GM19035 (cell line): ENCODE measurements at regions not wholly inside any gene's neighbourhood (a gene's known extent, or its start where the extent isn't known, plus 50 kb on each side); places are given as distances from the start of the nearest gene placed in this dataset.
"Not testable (repeated sequence)": the region's sequence is repeated elsewhere in the genome, so short reads cannot be mapped to it uniquely, and the experiment has no call there.

Experiments
- ATAC-seq: cut with Tn5 transposase; IDR thresholded peaks from one replicate; pipeline ENCODE4 v1.9.1; 2021; ENCODE audit not compliant: unreplicated experiment

DNA sequence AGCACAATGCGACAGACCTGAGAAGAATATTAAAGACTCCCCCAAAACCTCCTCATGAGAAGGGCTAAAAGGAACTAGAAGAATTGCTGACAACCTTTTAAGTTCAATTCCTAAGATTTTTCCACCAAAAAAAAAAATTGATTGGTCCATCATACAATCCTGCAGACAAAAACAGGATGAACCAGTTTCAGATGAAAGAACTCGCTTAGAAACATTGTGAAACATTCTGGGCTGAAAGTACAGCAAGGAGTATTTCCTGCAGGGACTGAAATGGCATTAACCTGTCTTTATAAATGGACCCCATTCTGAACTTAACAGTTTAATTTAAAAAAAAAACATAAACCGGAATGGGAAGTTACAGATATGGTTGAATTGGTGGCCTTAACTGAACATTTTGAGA lies 96.0 kb upstream of the FAM174B start:
- ATAC-seq: no peak

DNA sequence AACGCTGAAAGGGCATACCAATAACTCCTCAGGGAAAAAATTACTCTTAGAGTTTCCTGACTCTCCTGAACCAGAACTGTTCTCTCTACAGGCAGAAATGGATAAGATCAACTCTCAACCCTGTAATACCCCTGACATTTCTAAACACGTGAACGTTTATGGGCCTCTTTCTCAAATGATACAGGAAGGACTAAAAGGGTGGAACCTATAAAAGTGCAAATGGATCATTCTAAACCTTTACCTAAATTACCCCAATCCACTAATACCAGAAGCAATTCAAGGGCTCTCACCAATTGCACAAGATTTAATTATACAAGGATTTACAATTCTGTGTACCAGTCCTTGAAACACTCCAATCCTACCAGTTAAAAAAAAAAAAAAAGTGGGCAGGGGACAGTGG lies 98.0 kb upstream of the FAM174B start:
- no peak for ATAC-seq

DNA sequence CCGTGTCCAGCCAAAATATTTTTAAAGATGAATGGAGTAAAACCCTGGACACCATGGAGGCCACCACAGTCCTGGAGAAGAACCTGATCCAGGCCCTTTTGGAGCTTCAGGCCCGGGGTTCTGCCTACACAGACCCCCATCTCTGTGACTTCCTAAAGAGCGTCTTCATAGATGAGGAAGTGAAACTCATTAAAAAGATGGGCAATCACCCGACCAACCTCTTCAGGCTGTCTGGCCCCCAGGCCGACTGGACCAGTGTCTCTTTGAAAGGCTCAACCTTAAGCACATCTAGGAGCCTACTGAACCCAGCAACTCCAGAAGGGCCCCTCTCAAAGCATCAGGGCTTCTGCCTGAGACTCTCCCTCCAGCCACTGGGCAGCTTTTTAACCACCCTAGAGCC lies 107.9 kb upstream of the FAM174B start:
- no peak for ATAC-seq

DNA sequence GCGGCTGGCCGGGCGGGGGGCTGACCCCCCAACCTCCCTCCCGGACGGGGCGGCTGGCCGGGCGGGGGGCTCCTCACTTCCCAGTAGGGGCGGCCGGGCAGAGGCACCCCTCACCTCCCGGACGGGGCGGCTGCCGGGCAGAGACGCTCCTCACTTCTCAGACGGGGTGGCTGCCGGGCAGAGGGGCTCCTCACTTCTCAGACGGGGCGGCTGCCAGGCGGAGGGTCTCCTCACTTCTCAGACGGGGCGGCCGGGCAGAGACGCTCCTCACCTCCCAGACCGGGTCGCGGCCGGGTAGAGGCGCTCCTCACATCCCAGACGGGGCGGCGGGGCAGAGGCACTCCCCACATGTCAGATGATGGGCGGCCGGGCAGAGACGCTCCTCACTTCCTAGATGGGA lies 112.6 kb upstream of the FAM174B start:
- ATAC-seq: not testable (repeated sequence)

DNA sequence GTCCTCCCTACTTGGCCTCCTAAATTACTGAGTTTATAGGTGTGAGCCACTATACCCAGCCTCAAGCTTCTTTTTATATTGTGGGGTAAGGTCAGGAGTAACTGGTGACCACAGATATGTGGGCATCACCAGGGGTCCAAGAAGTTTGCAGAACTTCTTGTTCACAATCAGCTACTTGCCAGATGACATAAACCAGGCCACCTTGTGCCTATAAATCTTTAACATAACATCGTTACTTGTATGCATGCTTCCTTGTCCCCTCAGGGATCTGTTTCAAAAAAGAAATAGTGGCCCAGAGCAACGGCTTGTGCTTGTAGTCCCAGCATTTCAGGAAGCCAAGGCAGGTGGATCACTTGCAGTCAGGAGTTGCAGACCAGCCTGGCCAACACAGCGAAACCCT lies 115.1 kb upstream of the FAM174B start:
- ATAC-seq: no peak

DNA sequence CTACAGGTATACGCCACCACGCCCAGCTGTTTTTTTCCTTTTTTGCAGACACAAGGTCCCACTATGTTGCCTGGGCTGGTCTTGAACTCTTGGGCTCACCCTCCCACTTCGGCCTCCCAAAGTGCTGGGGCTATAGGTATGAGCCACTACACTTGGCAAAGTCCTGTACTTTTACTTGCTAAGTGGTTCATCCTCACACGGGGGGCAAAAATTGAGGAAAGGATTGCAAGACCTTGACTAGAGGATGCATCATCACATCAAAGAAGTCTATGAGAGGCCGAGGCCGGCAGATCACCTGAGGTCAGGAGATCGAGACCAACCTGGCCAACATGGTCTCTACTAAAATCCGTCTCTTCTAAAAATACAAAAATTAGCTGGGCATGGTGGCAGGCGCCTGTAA lies 116.5 kb upstream of the FAM174B start:
- ATAC-seq: no peak

DNA sequence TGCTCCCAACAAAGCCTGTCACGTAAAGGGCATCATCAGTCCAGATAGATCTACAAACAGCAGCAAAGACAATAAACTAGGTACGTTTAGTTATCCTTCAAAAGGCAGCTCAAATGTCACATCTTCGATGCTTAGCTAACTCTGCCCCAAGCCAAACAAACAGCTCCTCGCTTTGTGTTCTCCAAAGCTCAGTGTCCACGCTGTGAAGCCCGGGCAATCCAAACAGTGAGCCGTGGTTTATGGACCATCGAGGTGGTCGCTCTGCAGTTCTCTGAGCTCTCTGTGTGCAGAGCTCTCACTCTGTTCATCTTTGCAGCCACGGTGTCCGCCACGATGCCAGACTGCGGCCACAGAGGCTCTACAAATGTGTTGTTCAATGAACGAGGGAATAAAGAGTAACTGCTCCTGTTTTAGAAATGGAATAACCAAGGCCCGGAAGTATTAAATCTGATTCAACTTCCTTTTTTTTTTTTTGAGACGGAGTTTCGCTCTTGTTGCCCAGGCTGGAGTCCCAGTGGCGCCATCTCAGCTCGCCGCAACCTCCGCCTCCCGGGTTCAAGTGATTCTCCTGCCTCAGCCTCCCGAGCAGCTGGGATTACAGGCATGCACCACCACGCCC lies 117.2 kb upstream of the FAM174B start:
- ATAC-seq: no peak

DNA sequence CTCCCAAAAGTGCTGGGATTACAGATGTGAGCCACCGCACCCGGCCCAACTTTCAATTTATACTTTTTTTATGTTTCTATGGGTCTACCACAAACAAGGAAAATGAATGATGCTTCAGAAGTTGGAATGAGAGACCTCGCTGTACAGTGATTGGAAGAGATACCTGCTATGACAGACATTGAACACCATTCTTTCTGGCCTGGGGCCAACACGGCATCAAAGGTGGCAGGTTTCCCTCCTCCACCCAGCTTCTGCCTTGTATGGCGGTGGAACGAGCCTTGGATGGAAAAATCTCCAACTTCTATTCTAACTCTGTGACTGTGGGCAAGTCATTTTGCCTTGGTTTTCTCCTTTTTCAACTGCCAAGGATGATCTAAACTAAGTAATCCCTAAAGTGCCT lies 117.8 kb upstream of the FAM174B start:
- no peak for ATAC-seq

DNA sequence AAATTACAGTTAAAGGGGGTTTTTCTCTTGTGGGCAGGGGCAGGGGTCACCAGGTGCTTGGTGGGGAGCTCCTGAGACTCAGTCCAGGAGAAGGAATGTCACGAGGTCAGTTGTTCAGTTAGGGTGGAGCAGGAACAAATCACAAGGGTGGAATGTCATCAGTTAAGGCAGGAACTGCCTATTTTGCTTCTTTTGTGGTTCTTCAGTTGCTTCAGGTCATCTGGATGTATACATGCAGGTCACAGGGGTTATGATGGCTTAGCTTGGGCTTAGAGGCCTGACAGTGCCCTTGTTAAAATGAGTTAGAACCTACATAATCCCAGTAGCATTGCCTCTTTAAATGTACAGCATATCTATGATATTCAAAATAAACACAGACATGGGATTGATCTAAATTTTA lies 120.2 kb upstream of the CHD2 start:
- no peak for ATAC-seq

DNA sequence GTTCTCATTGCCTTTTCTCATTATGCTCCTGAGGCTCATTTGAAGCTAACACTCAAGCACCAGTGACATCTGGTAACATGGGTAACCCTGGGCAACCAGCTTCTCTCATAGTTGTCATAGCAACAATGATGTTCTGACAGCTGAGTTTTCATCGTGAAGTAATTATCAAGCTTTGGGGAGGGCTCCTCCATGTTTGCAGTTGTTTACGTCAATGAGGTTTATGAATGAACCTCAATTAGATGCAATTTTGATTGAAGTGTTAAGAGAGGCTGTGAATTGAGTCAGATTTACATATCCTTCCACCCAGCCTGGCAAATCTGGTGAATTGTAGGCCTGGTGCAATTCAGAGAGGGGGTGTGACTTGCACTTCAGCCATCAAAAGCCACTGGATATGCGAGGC lies 119.3 kb upstream of the CHD2 start:
- no peak for ATAC-seq

DNA sequence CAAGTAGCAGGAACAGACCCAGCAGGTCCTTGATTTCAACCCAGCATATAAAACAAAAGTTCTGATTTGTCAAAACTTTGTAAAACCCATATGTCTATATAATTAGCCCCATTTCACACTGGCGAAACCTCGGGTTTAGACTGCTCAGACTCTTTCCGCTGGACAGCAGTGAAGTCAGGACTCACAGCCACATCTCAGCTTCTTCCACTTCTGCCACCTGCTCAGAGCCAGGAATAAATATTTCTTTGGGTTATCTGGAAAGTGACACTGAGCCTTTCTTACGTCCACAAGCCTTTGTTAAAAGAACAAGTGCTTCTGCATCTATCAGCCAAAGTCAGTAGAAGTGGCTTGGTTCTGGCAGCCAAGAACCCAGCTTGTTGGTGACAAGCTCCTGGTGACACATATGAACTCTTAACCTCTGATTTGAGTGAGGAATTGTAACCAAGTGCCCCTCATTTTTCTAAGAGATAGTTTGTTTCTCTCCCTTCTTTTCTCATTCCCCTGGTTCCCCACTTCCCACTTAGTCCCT lies 118.1 kb upstream of the CHD2 start:
- ATAC-seq: no peak

DNA sequence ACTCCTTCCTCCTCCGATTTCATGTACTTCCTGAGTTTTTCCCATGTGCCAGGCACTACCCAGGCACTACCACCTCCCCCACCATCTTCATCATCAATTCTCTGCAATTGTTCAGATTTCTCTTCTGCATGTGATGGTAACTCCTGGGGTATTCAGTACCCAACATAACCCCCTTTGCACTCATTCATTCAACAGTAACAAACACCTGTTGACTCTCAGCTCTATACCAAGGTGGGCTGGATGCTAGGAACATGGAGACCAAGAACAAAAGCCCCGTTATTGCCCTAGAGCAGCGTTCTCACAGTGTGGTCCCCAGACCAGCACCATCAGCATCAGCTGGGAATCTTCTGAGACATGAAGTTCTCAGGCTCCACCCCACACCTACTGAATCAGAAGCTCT lies 113.0 kb upstream of the CHD2 start:
- ATAC-seq: no peak

DNA sequence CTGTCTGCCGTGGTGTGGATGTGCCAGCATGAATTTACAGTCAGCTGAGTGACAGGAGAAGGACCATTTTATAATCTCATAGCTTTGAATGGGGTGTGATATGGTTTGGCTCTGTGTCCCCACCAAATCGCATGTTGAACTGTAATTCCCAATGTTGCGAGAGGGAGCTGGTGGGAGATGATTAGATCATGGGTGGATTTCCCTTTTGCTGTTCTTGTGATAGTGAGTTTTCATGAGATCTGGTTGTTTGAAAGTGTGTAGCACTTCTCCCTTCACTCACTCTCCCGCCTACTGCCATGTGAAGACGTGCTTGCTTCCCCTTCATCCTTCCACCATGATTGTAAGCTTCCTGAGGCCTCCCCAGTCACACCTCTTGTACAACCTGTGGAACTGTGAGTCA lies 111.9 kb upstream of the CHD2 start:
- no peak for ATAC-seq

DNA sequence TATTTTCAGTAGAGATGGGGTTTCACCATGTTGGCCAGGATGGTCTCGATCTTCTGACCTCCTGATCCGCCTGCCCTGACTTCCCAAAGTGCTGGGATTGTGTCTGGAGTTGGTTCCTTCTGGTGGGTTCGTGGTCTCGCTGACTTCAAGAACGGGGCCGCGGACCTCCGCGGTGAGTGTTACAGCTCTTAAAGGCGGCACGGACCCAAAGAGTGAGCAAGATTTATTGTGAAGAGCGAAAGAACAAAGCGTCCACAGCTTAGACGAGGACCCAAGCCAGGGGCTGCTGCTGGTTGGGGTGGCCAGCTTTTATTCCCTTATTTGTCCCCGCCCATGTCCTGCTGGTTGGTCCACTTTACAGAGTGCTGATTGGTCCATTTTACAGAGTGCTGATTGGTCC lies 111.3 kb upstream of the CHD2 start:
- ATAC-seq: not testable (repeated sequence)

DNA sequence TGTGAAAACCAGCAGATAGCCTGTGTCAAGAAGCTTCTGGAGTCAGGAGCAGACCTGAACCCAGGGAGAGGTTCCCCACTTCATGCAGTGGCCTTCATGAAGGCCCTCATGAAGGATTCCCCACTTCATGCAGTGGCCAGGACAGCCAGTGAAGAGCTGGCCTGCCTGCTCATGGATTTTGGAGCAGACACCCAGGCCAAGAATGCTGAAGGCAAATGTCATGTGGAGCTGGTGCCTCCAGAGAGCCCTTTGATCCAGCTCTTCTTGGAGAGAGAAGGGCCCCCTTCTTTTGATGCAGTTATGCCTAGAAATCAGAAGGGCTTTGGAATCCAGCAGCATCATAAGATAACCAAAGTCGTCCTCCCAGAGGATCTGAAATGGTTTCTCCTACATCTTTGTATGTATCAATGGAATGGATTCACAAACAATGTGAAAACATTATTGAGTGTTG lies 103.9 kb upstream of the CHD2 start:
- ATAC-seq: no peak

DNA sequence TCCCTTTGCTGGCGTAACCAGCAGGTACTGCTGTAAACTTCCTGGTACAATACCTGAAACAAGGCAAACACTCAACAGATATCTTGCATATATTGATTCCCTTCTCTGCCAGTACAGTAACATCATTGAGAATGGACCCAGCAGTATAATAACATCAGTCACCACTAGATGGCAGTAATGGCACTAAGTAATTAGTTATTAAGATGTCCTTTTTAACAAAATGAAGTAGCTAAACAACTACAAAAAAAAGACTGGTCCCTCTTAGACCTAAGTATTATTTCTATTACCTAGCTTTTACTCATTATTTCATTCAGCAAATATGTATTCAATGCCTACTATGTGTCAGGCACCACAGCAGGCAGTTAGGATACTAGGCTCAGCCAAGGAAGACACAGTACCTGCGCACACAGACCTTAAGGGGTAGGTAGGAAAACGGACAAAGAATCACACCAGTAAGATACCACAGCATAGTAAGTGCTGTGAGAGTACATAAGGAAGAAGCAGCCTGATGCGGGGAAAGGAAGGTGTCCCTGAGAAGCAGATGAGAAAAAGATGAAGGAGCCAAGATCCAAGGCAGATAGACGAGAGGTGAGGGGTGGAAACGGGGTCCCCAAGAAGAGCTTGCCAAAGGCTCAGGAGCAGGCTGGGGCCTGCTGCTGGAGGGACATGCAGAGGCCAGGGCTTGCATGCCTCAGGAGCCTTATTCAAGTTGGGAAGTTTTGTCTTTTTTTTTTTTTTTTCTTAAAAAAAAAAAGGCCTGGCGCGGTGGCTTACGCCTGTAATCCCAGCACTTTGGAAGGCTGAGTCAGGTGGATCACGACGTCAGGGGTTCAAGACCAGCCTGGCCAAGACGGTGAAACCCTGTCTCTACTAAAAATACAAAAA lies 102.7 kb upstream of the CHD2 start:
- ATAC-seq: peak; percentile 69

DNA sequence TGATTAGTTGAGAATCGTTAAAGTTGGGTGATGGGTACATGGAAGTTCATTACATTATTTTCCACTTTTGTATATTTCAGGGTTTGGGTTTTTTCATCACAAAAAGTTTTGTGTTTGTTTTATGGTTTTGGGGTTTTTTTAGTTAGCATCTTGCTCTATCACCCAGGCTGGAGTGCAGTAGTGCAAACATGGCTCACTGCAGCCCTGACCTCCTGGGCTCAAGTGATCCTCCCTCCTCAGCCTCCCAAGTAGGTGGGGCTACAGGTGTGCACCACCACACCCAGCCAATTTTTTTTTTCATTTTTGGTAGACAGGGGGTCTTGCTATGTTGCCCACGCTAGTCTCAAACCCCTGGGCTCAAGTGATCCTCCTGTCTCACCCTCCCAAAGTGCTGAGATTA lies 100.1 kb upstream of the CHD2 start:
- no peak for ATAC-seq

DNA sequence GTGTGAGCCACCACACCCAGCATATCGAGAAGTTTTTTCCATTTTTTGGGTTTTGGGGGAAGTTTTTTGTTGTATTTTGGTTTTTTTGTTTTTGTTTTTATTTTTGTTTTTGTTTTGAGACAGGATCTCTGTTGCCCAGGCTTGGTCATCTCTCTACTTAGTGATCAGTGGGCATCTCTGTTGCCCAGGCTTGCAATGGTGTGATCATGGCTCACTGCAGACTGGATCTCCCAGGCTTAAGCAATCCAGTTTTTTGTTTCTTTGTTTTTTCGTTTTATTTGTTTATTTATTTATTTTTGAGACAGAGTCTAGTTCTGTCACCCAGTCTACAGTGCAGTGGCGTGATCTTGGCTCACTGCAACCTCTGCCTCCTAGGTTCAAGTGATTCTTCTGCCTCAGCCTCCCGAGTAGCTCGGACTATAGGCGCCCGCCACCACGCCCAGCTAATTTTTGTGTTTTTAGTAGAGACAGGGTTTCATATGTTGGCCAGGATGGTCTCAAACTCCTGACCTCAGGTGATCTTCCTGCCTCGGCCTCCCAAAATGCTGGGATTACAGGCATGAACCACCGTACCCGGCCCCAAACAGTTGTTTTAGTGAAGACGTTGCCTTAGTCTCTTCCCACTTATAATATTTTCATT lies 99.6 kb upstream of the CHD2 start:
- ATAC-seq: not testable (repeated sequence)

DNA sequence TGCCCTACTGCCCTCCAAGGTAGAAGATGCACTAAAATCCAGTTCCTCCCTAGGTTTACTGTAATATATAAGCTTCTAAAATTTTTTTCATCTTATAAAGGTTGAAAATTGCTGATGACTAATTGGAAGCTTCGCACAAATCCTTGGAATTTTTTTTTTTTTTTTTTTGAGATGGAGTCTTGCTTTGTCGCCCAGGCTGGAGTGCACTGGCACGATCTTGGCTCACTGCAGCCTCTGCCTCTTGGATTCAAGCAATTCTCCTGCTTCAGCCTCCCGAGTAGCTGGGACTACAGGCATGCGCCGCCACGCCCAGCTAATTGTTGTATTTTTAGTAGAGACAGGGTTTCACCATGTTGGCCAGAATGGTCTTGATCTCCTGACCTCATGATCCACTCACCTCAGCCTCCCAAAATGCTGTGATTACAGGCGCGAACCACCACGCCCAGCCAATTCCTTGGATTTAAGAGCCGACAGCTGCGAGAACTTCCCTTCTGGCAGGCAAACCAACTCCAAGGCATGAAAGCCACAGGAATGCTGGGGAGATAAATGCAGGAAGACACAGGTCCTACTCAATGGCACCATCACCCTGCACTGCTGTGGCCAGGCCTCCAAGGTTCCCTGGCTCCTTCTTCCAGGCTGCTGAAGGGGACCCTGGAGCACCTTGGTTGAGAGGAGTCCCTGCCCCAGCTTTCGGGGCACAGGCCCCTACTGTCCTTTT lies 98.9 kb upstream of the CHD2 start:
- ATAC-seq: not testable (repeated sequence)

DNA sequence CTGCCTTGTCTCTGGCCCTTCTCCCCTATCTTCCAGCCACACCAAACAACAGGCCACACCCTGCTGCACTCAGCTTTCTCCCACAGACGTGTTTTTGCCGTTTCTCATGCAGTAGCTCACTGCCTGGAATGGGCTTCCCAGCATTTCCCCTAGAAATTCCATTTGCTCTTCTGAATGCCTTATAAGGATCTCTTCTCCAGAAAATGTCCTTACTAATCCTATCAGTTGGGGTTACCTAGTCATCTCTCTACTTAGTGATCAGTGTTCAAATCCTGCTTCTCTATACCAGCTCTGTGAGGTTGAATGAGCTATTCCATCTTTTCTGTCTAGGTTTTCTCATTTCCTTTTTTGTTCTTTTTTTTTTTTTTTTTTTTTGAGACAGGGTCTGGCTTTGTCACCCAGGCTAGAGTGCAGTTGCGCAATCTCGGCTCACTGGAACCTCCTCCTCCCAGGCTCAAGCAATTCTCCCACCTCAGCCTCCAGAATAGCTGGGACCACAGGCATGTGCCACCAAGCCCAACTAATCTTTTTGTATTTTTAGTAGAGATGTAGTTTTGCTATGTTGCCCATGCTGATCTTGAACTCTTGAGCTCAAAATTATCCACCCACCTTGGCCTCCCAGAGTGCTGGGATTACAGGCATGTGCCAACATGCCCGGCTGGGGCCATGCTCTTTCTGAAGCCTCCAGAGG lies 98.2 kb upstream of the CHD2 start:
- ATAC-seq: no peak

DNA sequence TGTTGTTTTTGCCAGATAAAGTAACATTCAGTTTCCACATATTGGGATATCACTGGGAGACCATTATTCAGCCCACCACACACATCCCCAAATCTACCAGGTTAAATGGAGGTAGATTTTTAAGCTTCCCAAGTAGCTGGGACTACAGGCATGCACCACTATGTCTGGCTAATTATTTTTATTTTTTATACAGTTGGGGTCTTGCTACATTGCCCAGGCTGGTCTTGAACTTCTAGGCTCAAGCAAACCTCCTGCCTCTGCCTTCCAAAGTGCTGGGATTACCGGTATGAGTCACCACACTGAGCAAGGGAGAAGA lies 96.6 kb upstream of the CHD2 start:
- ATAC-seq: no peak
